Stimulated activated CD4-positive, alpha-beta T cell treated with anti-CD3 and anti-CD28 coated beads, Interleukin-15, amount 100 ng/mL, for 24 hours (primary cell): ENCODE measurements at regions not wholly inside any gene's neighbourhood (a gene's known extent, or its start where the extent isn't known, plus 50 kb on each side); places are given as distances from the start of the nearest gene placed in this dataset.

ENCODE experiments used
- DNase-seq: peaks from one replicate; pipeline ENCODE4 v3.0.0-alpha.2; 2020

DNA sequence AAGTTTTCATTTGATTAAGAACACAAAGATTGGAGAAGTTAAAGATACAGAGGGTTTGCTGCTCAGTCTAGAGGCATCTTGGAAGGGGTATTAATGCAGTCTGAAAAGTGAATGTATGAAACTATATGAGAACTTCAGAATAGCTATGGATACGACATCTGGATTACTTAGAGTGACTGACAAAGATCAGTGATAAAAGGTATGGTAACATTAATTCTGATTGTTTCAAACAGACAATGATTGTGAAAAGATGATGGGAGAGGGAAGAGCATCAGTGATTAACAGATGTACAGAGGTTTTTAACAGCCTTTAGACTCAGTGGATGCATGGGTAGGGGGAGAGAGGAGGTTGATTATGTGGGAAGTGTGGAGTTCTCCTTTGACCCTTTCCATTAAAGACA lies 919.4 kb upstream of the CNTN5 start:
- DNase-seq: no peak

DNA sequence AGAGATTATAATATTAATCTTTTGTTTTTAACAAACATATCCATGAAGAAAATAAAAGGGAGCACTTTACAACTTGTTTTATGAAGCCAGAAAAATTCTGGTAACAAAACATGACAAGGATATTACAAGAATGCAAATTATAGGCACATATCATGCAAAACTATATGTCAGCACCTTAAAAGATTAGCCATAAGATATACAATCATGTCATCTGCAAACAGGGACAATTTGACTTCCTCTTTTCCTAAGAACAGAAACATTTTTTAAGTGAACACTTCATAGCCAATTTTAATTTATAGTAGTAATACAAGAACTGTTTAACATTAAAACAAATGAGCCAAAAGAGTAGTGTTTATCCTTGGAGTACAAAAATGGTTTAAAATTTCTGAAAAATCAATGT lies 916.5 kb upstream of the CNTN5 start:
- DNase-seq: no peak

GRCh38 chr11:98107736-98108135 lies 913.0 kb upstream of the CNTN5 start:
- no peak for DNase-seq

GRCh38 chr11:98110030-98110429 lies 910.7 kb upstream of the CNTN5 start:
- no peak for DNase-seq

GRCh38 chr11:98115873-98116272 lies 904.9 kb upstream of the CNTN5 start:
- DNase-seq: no peak

- no peak for DNase-seq
Observed at GRCh38 chr11:98130117-98130625, 890.6 kb upstream of the CNTN5 start.

DNA sequence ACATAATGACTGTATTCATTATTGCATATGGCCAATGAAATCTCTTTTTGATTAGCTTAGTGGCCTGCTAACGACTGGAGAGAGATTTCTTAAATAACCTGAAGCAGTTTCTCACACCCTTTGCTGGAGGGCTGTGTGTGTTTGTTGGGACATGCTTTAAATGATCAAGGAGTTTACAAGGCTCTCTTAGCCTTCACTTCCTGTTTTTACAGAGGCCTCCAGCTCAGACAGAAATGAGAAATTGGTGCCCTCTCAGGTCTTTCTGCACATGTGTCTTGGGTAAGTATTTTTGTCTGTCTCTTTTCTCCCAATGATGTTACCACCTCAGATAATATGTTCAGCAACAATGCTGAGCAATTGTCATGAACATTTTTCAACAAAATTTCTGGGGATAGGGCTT lies 884.4 kb upstream of the CNTN5 start:
- no peak for DNase-seq

- DNase-seq: no peak
Observed at GRCh38 chr11:98137437-98137836, 883.3 kb upstream of the CNTN5 start.

DNA sequence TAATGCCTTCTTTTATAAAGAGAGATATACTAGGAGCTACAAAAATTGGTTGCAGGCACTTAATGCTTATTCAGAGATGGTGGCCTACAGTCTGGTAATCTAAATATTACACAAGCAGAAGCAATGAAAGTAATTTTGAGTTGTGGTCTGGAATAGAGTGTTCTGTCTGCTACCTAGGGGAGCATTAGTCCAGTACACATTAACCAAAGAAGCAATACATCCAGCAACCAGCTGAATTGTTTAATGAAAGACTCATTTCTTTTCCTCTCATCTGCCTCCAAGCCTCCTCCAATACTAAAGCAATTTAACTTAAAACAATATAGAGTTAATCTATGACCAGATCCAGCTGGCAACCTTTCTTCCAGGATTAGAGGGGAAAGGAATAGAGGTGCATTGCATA lies 877.1 kb upstream of the CNTN5 start:
- DNase-seq: no peak

GRCh38 chr11:98153752-98154151 lies 867.0 kb upstream of the CNTN5 start:
- DNase-seq: no peak

GRCh38 chr11:98155696-98156095 lies 865.1 kb upstream of the CNTN5 start:
- no peak for DNase-seq

DNA sequence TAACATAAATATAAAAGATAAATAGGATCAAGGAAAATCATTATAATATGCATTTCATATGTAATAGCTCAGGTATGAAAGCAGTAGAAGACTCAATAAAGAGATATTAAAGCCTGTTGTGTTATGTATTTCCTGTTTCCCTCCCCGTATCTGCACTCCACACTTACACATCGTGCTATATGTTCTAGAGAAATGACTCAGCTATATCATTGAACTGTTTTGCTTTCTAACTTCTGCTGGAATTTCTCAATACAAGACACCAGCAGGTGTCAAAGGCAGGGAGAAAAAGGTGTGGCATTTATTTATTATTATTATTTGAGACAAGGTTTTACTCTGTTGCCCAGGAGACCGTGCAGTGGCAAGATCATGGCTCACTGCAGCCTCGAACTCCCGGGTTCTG lies 842.8 kb upstream of the CNTN5 start:
- no peak for DNase-seq

DNA sequence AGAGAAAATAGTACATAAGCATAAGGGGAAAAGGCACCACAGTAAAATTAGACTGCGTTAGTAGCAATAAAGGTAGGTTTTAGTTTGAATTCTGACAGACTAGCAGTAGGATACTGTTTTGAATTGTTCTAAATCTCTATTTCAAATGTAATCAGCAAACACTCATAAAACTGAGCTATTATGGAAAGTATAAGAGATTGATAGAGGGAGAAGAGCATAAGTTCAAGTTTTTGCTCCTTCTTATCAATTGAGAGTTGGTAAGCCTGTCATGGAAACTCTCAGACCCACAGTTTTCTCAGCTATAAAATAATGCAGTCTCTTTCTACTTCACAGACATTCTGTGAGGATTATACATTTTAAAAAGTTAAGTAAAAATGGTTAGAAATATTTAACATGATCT lies 840.2 kb upstream of the CNTN5 start:
- DNase-seq: no peak

- DNase-seq: no peak
Observed at GRCh38 chr11:98180921-98181320, 839.8 kb upstream of the CNTN5 start.

- no peak for DNase-seq
Observed at GRCh38 chr11:98183034-98183433, 837.7 kb upstream of the CNTN5 start.

GRCh38 chr11:98185245-98185644 lies 835.5 kb upstream of the CNTN5 start:
- no peak for DNase-seq

GRCh38 chr11:98194611-98195010 lies 826.1 kb upstream of the CNTN5 start:
- no peak for DNase-seq

- DNase-seq: no peak
Observed at GRCh38 chr11:98195300-98195699, 825.4 kb upstream of the CNTN5 start.

- DNase-seq: no peak
Observed at GRCh38 chr11:98207086-98207485, 813.7 kb upstream of the CNTN5 start.

GRCh38 chr11:98227278-98227677 lies 793.5 kb upstream of the CNTN5 start:
- no peak for DNase-seq

GRCh38 chr11:98230678-98231077 lies 790.1 kb upstream of the CNTN5 start:
- DNase-seq: no peak

GRCh38 chr11:98234698-98235097 lies 786.1 kb upstream of the CNTN5 start:
- no peak for DNase-seq

- DNase-seq: no peak
Observed at GRCh38 chr11:98243897-98244296, 776.9 kb upstream of the CNTN5 start.

- no peak for DNase-seq
Observed at GRCh38 chr11:98260983-98261382, 759.8 kb upstream of the CNTN5 start.

GRCh38 chr11:98277251-98277912 lies 743.4 kb upstream of the CNTN5 start:
- DNase-seq: no peak
